DND-41 (cell line): ENCODE measurements at regions not wholly inside any gene's neighbourhood (a gene's known extent, or its start where the extent isn't known, plus 50 kb on each side); places are given as distances from the start of the nearest gene placed in this dataset.

Experiments used
- EZH2 ChIP-seq: IDR thresholded peaks from 3 replicates; pipeline ENCODE4 v1.6.1; 2012; ENCODE audit warnings: borderline replicate concordance, low read depth, mild to moderate bottlenecking, moderate library complexity, low read length, inconsistent platforms; ENCODE audit not compliant: severe bottlenecking
- TF ChIP-seq, protein P1 (sequence below): IDR thresholded peaks from 2 replicates; pipeline ENCODE4 v1.5.1; 2012; ENCODE audit warnings: borderline replicate concordance, low read length, moderate library complexity, mild to moderate bottlenecking; ENCODE audit not compliant: poor library complexity, severe bottlenecking; ENCODE audit errors: extremely low read depth

DNA sequence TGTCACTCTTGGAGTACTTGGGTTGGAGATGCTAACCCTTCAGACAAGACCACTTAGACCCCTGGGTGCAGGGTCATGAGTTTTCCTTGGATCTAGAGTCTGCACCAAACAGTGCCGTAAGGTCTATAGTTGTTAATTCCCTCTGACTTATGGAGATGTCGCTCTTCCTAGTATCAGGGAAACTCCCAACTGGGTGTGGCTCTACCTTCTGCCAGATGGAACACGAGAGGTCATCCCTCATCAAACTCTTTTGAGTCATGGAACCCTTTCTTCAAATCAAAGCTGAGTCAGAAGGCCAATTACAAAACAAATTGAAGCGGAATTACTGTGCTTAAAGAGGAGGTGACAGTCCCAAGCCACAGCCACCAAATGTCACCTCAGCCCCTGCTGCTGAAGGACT, 514.9 kb upstream of the PROK2 start:
- TF ChIP-seq, protein P1, sequence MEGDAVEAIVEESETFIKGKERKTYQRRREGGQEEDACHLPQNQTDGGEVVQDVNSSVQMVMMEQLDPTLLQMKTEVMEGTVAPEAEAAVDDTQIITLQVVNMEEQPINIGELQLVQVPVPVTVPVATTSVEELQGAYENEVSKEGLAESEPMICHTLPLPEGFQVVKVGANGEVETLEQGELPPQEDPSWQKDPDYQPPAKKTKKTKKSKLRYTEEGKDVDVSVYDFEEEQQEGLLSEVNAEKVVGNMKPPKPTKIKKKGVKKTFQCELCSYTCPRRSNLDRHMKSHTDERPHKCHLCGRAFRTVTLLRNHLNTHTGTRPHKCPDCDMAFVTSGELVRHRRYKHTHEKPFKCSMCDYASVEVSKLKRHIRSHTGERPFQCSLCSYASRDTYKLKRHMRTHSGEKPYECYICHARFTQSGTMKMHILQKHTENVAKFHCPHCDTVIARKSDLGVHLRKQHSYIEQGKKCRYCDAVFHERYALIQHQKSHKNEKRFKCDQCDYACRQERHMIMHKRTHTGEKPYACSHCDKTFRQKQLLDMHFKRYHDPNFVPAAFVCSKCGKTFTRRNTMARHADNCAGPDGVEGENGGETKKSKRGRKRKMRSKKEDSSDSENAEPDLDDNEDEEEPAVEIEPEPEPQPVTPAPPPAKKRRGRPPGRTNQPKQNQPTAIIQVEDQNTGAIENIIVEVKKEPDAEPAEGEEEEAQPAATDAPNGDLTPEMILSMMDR: no peak
- no peak for TF ChIP-seq EZH2
